ENCODE measurements at regions not wholly inside any gene's neighbourhood (a gene's known extent, or its start where the extent isn't known, plus 50 kb on each side); places are given as distances from the start of the nearest gene placed in this dataset.

DNA sequence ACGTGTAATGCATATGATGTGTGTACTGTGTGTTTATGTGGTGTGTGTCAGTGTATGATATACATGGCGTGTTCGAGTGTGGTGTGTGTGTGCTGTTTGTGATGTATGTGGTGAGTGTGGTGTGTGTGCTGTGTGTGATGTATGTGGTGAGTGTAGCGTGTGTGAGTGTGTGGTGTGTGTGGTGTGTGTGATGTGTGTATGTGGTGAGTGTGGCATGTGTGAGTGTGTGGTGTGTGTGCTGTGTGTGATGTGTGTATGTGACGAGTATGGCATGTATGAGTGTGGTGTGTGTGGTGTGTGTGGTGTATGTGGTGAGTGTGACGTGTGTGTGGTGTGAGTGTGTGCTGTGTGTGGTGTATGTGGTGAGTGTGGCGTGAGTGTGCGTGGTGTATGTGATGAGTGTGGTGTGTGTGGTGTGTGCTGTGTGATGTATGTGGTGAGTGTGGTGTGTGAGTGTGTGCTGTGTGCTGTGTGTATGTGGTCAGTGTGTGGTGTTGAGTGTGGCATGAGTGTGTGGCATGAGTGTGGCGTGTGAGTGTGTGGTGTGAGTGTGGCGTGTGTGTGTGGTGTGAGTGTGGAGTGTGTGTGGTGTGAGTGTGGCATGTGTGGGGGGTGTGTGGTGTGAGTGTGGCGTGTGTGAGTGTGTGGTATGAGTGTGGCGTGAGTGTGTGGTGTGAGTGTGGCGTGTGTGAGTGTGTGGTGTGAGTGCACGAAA, 56.8 kb upstream of the CKS2 start:
- Histone ChIP-seq H3K27ac (no peak overlapping the region), H3K36me3 (ENCODE audit: insufficient read depth in 1 of 2, low read depth in 1 of 2) (no peaks in the 10 kb centered on the region), H3K9me3 (peaks cover 4% of the 10 kb centered on the region), H3K27me3 (ENCODE audit: insufficient read depth in 3 of 3, low read length in 2 of 3) (no peaks in the 10 kb centered on the region), H3K4me1 (no peaks in the 10 kb centered on the region), H3K4me3 (no peak overlapping the region)
- DNase-seq (no peak), ATAC-seq (no peak)
- intact Hi-C loops (cut with DNase I) = no loop called here
- no peak for TF ChIP-seq CTCF (IDR thresholded peaks at IDR 0.05)
- WGBS, 3 donors = 88 to 90% (median 89%) methylated on average over 14 of the region's 14 CpGs

DNA sequence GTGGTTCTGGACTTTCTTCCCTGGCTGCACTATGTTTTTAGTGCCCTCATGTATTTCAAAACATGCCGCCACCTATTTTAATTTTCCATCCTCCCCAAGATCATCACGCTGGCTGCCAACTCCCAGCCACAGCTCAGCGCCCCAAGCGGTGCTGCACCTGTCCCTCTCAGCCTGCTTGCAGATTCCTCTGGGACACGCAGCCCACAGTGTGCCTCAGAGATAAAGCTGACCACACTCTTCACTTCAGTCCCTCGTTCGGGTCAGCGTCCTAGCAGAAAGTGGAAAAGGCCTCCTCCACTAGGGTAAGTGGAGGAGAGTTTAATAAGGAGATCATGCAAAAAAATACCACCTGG, 56.2 kb upstream of the CKS2 start:
- no peak for DNase-seq
- ATAC-seq = no peak
- no peak overlapping the region for H3K4me3 ChIP-seq
- peaks cover 4% of the 10 kb centered on the region for H3K9me3 ChIP-seq
- TF ChIP-seq CTCF (IDR thresholded peaks at IDR 0.05) = no peak
- H3K27me3 ChIP-seq (ENCODE audit: insufficient read depth in 3 of 3, low read length in 2 of 3) = no peaks in the 10 kb centered on the region
- H3K27ac ChIP-seq = no peak overlapping the region
- no peaks in the 10 kb centered on the region for H3K4me1 ChIP-seq
- H3K36me3 ChIP-seq (ENCODE audit: insufficient read depth in 1 of 2, low read depth in 1 of 2) = no peaks in the 10 kb centered on the region
- WGBS, 3 donors = 61 to 73% (median 71%) methylated on average over 8 of the region's 8 CpGs
- intact Hi-C loops (cut with DNase I) = no loop called here

GRCh38 chr9:89256225-89256624, 54.8 kb upstream of the CKS2 start:
- no peaks in the 10 kb centered on the region for H3K36me3 ChIP-seq (ENCODE audit: insufficient read depth in 1 of 2, low read depth in 1 of 2)
- intact Hi-C loops (cut with DNase I) = no loop called here
- 94 to 98% (median 95%) methylated on average over 8 of the region's 8 CpGs for WGBS, 3 donors
- H3K27me3 ChIP-seq (ENCODE audit: insufficient read depth in 3 of 3, low read length in 2 of 3) = no peaks in the 10 kb centered on the region
- peaks cover 4% of the 10 kb centered on the region for H3K9me3 ChIP-seq
- no peak overlapping the region for H3K27ac ChIP-seq
- no peak overlapping the region for H3K4me3 ChIP-seq
- no peak for DNase-seq
- H3K4me1 ChIP-seq = no peaks in the 10 kb centered on the region
- ATAC-seq = no peak
- TF ChIP-seq CTCF (IDR thresholded peaks at IDR 0.05) = no peak

DNA sequence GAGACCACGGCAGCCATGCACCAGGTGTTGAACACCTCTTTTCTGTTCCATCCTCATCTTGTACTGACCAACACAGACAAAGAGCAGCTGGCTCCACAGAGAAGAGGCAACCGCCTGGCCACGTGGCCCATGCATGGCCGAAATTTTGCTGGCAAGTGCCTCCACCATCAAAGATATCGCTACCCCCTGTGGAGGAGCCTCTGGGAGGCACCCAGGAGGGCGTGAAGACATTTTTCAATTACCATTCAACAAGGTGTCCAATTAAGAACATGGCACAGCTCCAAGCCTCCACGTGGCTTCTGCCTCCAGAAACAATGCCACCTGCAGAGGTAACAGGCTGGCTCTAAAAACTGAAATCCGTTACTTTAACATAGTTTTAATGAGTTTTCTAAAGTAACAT, 54.4 kb upstream of the CKS2 start:
- WGBS, 3 donors = 73 to 80% (median 76%) methylated on average over 8 of the region's 8 CpGs
- no peak for TF ChIP-seq CTCF (IDR thresholded peaks at IDR 0.05)
- H3K4me1 ChIP-seq = no peaks in the 10 kb centered on the region

GRCh38 chr9:89260525-89260924, 50.5 kb upstream of the CKS2 start:
- no peak overlapping the region for H3K27ac ChIP-seq
- intact Hi-C loops (cut with DNase I) = no loop called here
- H3K36me3 ChIP-seq (ENCODE audit: insufficient read depth in 1 of 2, low read depth in 1 of 2) = peaks cover 0 to 3% of the 10 kb centered on the region in 2 donors
- no peak for ATAC-seq
- H3K9me3 ChIP-seq = no peaks in the 10 kb centered on the region
- TF ChIP-seq CTCF (IDR thresholded peaks at IDR 0.05) = no peak
- WGBS, 3 donors = 96 to 100% (median 100%) methylated on average over 2 of the region's 2 CpGs
- no peak for DNase-seq
- H3K4me1 ChIP-seq = no peaks in the 10 kb centered on the region
- H3K27me3 ChIP-seq (ENCODE audit: insufficient read depth in 3 of 3, low read length in 2 of 3) = no peaks in the 10 kb centered on the region
- H3K4me3 ChIP-seq = no peak overlapping the region

More for the DNA sequence above, 54.4 kb upstream of the CKS2 start:
- ATAC-seq (no peak), DNase-seq (no peak)
- H3K36me3 ChIP-seq (ENCODE audit: insufficient read depth in 1 of 2, low read depth in 1 of 2) = no peaks in the 10 kb centered on the region
- no peaks in the 10 kb centered on the region for H3K27me3 ChIP-seq (ENCODE audit: insufficient read depth in 3 of 3, low read length in 2 of 3)
- intact Hi-C loops (cut with DNase I) = no loop called here
- peaks cover 4% of the 10 kb centered on the region for H3K9me3 ChIP-seq
- no peak overlapping the region for H3K27ac ChIP-seq
- no peak overlapping the region for H3K4me3 ChIP-seq
